HG02759 (cell line): ENCODE measurements at regions not wholly inside any gene's neighbourhood (a gene's known extent, or its start where the extent isn't known, plus 50 kb on each side); places are given as distances from the start of the nearest gene placed in this dataset.

Experiments used
- ATAC-seq: cut with Tn5 transposase; IDR thresholded peaks from one replicate; pipeline ENCODE4 v1.9.1; 2021; ENCODE audit warnings: mild to moderate bottlenecking, moderate library complexity; ENCODE audit not compliant: unreplicated experiment

DNA sequence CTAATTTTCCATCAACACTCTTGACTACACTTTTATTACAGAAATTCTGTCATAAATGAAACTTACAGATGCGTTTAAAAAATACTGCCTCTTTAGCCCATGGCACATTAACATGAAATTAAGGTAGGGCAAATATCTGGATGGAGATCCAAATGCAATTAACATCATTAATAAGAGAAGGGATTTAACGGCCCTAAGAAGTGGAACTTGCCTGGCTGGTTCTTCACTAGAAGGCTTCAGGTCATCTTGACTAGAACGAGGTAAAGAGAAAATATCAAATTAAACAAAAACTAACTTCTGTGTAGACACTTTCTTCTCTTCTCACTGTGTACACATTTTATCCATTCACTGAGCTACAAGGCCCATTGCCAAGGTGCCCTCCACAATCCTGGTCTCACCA, 1093.4 kb downstream of the EFNB2 start:
- no peak for ATAC-seq

DNA sequence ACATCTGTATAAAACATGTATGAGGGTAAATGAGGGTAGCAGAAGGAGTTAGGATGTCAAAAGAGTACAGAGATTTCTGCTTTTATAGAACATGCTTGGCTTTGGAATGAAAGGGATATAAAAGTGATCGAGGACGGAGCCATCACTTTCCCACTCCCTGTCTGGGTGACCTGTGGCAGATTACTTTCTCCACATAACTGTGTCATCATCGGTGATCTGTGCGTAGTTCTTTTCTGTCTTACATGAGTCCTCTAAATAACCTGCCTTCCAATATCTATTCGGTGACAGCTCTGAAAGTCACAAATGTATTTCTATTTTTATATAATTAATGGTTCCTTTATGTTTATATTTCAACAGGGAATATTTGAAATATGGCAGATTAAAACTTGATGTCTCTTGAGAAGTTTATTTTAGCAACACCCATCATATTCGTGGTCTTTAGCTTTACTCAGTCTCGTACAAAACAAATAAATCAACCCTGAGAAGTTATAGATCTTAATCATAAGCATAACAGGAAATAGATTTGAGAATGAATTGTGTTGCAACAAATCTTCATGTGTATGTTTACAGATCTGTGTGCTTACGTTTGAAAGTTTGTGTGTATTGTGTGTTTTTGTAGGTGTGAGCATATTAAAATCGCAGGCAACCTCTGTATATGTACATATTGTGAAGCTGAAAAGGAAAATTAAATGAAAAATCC, 1094.3 kb downstream of the EFNB2 start:
- no peak for ATAC-seq

DNA sequence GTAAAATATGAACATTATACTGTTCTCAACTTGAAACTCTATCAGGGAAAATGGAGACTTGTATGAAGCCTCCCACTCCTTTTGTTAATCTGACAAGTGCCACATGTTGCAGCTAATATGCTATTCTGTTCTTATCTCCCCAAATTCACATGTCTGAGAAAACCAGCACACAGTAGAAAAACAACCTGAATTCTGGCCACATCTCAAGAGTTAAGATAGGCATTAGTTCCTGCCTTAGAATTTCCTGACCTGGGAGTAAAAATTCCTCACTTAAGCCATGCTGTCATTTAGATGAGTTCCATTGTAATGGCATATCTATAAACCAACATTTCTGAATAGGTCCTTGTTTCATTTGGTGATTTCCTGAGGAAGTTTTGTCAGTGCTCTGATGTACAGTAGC, 1098.5 kb downstream of the EFNB2 start:
- no peak for ATAC-seq

DNA sequence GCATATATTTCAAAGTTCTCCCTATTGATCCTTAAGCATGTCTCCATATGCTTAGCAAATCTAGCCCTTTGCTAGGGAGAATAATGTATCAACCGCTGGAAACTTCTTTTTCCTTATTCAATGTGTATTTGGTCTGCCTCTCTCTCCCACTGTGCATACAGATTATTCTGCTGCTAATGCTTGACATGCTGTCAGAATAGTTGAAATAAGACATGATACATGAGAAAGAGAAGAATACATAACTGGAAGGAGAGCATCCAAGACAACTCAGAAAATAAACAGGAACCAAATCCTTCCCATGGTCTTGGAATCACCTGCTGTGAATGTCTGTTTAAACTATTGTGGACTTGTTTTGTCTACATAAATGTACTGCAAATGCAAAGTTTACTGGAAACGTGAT, 1103.0 kb downstream of the EFNB2 start:
- no peak for ATAC-seq

DNA sequence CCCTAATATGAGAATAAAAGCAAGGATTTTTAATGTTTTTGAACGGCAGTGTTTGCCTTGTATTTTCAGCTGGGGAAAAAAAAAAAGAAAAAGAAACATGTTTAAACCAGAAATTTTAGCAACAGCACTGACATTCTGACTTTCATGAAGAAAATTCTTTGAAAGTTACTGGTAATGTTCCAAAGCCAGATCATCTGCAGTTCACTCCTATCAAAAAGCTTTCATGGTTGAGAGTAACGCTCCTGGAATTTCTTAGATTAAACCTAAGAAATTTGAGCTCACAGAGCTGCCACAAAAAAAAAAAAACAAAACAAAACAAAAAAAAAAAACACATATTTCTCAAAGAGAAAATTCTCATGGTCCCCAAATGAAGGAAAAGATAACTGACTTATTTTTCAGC, 1106.7 kb downstream of the EFNB2 start:
- no peak for ATAC-seq

DNA sequence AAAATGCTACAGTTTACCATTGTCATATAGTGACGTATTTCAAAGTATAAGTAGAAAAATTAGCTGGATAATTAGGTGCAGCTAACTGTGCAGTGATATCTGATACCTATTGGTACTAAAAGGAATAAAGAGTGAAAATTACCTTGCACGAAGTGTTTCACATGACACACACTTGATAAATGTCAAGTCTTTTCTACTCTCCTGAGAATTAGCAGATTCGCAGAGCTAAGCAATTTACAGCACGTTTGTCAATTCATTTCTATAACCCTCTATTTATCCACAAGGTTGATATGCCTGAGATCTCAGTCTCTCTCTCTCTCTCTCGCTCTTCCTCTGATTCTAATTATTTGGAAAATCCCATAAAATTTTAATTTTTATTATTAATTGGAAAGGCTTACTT, 1109.0 kb downstream of the EFNB2 start:
- ATAC-seq = no peak

DNA sequence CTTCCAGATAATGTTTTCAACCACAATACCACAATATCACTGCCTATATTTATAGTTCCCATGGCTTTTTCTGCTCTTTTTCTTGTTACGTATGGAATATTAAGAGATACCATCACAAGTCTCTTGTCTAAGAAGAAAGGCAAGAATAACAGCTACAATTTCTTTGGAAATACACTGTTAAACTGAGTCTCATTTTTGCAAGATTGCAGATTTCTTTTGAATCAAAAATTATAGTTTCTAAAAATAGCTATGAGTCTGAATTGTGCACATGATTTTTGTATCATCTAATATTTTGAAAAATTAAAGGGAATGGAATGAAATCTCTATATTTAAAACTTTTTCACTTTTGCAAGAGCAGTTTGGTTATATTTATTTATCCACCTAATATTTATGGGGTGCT, 1120.8 kb downstream of the EFNB2 start:
- no peak for ATAC-seq

DNA sequence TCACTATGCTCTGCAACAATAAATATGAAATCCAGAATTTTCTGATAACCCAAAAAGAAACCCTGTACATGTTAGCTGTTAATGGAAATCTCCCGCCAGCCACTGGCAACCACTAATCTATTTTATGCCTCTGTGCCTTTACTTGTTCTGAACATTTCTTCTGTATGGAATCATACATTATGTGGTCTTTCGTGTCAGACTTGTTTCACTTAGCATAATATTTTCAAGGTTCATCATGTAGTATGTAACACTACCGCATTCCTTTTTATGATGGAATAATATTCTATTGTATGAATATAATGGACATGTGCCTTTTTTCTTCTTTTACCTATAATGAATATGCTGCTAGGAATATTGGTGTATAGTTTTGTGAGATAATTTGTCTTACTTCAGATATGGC, 1123.3 kb downstream of the EFNB2 start:
- no peak for ATAC-seq

DNA sequence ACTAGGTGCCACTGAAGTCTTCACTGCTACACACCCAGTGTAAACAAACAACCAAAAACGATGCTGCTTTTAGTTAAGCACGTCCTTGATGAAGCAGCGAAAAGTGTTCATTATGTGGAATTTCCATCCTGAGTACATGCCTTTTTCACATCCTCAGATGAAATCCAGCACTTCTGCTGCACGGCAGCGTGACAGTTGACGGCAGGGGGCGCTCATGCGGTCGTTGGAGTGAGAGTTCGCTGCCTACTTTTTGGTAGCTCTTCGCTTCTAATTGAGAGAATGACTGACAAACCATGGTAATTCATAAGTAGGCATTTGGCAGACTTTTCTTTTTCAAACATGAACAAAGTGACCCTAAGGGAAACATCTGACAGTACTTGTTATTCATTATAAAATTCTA, 1124.9 kb downstream of the EFNB2 start:
- no peak for ATAC-seq

DNA sequence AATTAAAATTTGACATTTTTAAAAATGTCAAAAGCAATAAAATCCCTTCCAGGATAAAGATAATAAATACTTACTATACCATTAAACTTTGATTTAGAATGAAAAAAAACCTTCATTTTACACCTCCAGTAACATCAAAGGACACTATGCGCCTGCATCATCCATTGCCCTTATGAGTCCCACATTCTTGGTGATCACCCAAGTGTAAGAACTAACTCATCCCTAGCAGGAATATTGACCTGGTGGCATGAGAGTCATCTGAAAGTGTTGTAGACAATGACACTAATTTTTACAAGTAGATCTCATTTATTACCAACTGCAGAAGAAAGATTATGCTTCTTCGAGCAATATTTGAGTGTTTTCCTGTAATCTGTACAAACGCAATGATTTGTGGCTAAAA, 1128.9 kb downstream of the EFNB2 start:
- ATAC-seq = no peak

DNA sequence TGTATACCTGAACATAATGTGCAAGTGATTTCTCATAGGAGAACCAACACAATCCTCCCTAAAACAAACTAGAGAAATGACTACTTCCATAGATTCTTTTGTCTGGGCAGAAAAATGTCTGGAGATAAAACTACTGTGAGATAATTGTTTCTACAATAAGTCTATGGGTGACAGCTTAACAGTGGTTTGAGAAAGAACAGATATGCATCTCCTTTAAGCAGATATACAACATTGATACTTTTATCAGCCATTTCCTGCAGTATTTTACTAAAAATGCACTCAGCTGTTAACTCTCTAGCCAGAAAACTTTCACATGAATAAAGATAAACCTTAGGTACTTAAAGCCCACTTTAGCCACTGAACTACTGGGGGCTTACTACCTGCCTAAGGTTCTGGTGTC, 1132.4 kb downstream of the EFNB2 start:
- ATAC-seq = no peak

DNA sequence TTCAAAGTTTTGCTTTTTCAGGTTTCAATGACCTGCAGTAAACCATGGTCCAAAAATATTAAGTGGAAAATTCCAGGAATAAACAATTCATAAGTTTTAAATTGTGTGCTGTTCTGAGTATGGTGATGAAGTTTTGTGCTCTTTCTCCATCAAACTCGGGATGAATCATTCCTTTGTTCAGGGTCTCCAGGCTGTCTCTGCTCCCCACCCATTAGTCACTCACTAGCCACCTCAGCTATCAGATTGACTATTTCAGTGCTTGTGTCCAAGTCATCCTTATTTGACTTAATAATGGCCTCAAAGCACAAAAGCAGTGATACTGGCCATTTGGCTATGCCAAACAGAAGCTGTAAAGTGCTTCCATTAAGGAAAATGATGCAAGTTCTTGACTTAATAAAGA, 1140.4 kb downstream of the EFNB2 start:
- no peak for ATAC-seq

DNA sequence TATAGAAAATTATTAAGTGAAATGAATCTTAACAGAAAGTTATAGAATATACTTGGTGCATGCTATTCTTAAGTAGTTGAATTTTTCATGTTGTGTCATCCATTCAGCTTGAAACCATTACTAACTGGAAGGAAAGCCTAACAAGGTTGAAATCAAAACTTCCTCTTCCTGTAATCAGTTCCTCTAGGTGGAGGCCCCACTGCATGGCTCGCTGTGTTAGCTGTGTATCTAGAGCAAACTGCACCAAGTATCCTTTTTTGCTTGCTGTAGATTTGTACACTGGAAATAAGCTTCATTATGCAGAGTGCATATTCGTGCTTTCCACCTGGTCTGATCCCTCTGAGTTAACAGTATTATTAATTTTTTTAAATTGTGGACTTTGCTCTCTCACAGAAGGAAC, 1146.1 kb downstream of the EFNB2 start:
- ATAC-seq = no peak

DNA sequence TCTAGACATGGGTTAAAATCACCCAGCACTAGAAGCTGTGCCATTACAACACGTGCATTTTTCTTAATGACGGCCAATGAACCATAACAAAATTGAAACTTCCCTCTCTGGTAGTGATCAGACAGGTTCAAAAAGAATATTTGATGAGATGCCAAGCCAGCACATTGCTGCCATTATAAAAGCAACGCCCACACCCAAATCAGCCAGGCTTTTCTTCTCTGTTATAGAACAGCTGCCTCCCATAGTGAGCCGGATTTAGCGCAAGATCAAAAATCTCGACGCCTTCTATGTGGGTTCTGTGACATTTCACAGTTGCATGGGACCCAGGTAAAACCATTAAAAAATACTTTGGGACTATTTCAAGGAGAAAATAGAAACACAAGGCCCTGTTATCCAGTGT, 1158.0 kb downstream of the EFNB2 start:
- ATAC-seq = no peak

DNA sequence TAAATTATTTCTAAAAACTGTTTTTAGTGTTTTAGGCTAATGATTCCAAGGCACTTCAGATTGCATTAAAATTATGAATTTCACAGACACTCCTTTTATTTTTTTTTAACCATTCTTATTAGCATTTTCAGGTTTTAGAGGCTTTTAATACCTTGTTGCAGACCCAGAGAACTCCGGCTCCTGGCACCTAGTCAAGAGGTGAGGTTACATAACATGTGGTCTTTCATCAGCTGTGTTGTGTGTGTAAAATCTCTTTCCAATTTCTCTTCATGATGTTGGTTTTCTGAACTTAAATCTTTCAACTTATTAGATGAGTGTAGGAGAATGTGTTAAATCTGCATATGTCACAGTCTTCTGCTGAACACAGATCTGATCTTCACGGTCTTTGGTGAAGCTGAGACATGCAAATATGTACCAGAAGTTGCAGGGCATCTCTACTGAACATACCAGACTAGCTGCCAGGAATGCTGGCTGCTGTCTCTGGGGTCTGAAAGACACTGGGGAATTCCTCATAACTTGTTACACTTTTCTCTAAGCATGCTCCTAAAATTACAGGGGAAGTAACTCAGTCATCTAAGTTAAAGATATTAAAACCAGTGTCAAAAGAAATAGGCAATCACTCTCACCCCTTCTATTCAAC, 1165.3 kb downstream of the EFNB2 start:
- no peak for ATAC-seq

DNA sequence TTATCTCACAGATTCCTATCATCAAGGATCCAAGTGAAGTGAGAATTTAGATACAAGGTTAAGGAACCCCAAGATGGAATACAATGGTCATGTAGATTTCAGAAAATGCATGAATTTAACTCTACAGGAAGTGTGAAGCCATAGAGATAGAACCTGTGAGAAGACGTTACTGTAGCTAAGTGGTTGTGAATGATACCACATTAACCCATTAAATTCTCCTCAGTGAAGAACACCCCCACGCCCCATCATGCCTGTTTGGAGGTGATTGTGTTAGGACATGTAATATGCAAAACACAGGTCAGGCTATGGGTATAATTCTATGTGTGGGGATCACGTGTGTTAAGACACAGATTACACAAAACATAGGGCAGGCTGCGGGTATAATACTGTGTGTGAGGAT, 1166.7 kb downstream of the EFNB2 start:
- no peak for ATAC-seq

DNA sequence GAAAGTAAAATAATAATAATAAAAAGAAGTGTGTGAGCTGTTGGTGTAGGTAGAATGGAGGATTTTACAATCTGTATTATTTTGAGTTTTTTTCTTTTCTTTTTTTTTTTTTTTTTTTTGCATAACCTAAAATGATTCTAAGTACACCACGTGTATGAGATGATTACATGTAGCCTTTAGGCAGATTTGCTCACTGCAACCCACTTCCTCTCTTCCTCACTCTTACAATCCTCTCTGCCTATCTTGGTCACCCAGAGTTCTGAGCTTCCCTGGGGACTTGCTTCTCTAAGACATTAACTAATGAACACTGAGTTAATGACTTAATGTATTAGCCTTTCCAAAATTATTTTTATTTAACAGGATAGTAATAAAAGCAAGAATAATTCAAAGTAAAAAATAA, 1169.6 kb downstream of the EFNB2 start:
- no peak for ATAC-seq

DNA sequence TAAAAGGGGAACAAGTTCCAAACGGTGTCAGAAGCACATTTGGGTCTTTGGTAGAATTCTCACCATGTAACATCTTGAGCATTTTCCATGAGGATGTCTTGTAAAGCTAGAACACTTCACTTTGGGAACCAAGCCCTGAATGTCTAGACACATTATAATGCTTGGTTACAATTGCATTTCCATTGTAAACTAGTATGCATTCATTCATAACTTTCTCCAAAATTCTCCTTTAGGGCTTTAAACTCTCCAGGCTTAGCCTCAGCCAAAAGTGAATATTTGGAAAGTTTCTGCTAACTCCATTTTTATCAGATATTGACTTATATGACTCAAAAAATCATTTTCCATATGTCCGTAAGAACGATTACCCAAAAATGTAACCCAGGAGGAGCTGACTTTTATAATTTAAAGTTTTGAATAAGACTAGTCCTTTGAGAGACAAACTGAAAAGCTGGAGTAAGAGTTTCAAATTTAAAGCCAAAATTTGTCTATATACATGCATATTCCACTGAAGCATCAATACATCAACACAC, 1170.4 kb downstream of the EFNB2 start:
- no peak for ATAC-seq

DNA sequence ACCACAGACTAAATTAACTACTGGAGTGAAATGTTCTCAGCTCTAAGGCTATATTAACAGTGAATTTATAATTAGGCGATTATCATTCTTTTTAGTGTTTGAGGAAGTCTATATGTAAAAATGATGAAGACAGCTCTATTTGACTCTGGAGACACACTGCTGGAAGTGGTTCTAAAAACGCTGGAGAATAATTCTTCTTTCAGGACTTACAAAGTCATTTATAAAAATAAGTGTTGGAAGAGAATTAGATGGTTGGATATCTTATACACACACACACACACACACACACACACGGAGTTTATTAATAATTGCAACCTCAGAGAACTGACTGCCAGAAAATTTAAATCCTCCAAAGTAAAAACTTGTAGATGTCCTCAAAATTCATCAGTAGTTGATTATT, 1171.3 kb downstream of the EFNB2 start:
- no peak for ATAC-seq

DNA sequence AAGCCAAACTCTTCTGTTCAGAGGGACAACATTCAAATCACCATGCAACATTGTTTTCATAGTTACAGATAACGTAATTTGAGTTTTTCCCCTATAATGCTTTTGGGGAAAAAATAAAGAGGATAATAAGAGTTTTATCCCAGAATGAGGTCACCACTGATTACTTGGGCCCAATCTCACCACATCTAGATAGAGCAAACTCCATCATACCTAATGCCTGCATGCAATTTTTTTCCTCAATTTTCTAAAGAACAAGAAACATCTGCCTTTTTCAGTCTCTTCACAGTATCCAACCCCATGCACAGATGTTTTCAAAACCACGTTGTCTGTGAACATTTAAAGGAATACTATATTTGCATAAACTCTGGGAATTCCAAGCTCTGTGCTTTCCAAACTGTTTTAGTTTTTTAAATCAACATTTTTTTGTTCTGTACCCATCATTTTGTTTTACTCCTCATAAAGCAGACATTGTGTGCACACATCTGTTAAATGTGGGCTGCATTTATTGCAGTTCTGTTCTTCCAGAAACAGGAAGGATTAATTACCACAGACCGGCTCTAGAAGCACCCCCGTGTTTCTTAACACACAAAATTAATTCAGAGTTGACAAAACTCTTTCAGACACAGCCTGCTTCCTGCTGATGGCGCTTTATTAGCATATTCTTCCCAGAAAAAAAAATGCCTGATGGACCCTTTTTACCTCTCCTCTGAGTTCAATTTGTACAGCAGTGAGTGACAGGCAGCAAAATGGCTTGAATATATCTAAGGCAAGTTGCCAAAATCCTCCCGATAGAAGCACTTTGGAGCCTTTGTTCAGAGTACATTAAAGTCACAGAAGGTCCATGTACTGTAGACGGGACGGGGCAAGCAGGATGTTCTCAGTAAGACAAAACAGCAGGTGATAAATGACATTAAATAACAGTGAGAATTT, 1171.9 kb downstream of the EFNB2 start:
- ATAC-seq = no peak

DNA sequence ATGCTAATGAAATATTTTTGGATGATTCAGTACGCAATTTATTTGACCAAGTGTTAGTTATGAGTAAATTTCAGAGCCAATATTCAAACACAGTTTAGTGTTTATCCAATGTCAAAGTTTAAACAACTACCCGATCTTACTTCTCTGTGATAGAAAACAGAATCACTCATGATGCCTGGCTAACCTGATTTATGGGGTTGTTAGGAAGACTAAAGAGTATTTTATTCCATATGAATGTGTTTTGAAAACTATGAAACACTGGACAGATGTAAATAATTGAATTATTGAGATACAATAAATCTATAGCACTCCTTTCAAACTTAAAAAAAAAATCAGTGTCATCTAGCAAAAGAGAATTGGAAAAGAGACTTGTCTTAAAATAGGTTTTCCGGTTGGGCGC, 1181.8 kb downstream of the EFNB2 start:
- ATAC-seq = no peak
